Pulmonary artery endothelial cell (primary cell): ENCODE measurements at regions not wholly inside any gene's neighbourhood (a gene's known extent, or its start where the extent isn't known, plus 50 kb on each side); places are given as distances from the start of the nearest gene placed in this dataset.

ENCODE experiments used
- DNase-seq: peaks from one replicate; pipeline ENCODE4 v3.0.0-alpha.2; 2011; ENCODE audit warnings: low read depth, low spot score

DNA sequence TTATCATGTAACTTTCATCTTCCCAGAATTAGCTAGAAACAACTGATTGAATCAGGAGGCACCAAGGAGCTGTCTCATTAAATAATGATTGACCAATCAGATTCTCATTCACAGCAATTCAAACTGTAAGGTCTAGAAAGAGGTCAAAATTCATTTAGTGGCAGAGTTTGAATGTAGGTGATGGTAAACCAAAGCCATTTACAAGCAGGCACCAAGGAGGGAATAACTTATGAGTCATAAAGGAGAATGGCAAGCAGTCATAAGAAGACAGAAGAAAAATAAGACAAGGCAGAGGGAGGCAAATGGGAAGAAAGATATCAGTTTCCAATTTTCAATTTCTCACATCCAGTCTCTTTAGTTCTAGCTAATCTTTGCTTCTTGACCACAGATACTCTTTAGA, 52.9 kb upstream of the DEFB112 start:
- no peak for DNase-seq

- DNase-seq: no peak
Measured at GRCh38 chr6:50110587-50110986, 60.9 kb upstream of the DEFB112 start.

DNA sequence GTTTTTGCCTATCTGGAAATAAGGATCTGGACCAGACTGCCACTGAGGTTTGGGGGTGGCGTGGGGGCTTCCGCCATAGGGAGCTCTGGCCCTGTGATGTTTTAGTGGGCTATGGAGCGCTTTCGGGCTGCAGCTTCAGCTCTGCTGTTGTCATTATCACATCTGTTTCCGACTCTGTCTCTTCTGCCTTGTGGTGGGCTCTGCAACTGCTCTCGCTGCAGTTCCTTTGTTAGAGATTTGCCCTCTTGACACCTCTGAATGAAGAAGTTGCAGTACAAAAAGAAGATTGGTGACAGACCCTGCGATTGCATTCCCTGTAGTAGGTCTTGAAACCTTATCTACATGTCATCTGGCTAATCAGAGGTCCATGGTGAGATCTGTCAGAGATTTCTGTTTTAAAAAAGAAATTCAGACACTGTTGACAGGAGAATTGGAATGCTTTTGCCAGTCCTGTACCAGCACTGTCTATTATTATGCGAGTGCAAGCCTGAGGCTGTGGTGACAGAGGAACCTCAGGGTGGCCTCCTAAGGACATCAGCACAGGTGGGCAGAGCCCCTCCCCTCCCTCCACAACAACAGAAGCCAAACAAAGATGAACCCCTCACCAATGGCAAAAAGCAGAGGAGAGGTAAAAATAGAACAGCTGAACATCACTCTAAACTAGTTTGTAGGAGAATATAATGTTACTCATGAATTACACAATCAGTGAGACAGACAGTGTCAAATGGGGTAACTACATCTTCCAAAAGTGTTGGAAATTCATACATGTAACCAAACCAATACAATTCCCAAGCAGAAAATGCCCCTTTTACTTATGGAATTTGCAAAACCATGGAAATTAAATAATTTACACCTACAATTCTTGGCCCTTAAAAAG, 63.5 kb upstream of the DEFB112 start:
- DNase-seq: no peak

- DNase-seq: no peak
Measured at GRCh38 chr6:50116390-50116789, 66.7 kb upstream of the DEFB112 start.

GRCh38 chr6:50116797-50117542, 67.2 kb upstream of the DEFB112 start:
- no peak for DNase-seq

DNA sequence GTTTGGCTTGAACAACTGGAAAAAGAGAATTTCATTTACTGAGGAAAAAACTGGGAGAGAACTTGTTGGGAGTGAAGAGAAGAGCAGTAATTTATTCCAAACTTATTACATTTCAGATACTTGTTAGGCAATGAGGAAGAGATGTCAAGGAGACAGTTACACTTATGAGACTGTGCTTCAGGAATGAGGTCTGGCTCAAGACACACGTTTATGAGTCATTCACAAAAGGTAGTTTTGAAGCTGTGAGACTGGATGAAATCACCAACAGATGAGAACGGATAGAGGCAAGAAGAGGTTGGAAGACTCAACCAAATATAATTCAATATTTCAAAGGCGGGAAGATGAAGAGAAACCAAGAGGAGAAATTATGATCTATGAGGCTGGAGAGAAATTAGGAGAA, 70.6 kb upstream of the DEFB112 start:
- no peak for DNase-seq

GRCh38 chr6:50123688-50124087, 74.0 kb upstream of the DEFB112 start:
- DNase-seq: no peak

- no peak for DNase-seq
Measured at GRCh38 chr6:50124572-50124971, 74.8 kb upstream of the DEFB112 start.

DNA sequence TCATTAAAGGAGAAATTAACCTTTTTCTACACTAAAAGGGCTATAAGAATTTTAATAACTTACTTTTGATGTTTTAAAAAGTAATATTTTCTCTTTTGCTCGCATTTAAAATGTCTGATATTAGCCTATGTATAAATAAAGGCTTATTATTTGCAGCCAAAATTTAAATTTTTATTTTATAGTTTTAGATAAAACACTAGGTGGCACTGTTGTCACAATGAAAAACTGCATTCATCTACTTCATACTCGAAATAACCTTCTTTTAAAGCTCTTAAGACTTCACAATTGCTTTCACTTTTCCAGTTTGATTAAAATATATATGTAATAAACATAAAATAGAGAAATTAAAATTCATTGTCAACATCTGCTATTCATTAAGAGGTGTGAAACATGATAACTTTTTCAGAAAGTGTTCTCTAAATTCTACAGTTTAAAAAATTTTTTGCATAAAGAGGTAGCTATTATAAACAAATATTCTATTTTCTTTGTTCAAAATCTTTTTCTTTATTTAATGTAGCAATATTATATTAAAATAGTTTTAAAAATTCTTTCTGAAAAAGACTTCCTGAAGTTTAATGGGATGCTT, 78.8 kb upstream of the DEFB112 start:
- DNase-seq: no peak

- no peak for DNase-seq
Measured at GRCh38 chr6:50135968-50136367, 86.2 kb upstream of the DEFB112 start.

GRCh38 chr6:50141100-50141499, 91.4 kb upstream of the DEFB112 start:
- DNase-seq: no peak

- no peak for DNase-seq
Measured at GRCh38 chr6:50143011-50143719, 93.4 kb upstream of the DEFB112 start.

DNA sequence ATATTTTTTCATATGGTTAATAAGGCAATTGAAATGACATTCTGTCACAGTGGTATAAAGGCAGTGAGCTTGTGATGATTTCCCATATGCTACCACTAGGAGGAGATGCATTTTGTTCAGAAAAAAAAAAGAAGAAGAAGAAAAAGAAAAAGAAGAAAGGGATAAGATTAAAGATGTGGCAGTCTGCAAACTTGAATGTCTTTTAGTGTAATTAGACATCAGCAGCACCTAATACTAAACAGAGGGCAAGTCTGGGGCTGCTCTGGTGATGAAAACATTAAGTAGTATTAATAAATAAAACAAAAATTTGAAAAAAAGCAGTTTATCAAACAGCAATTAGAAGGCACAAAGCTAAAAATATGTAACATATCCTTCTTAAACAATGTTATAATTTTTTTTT, 95.4 kb upstream of the DEFB112 start:
- no peak for DNase-seq

DNA sequence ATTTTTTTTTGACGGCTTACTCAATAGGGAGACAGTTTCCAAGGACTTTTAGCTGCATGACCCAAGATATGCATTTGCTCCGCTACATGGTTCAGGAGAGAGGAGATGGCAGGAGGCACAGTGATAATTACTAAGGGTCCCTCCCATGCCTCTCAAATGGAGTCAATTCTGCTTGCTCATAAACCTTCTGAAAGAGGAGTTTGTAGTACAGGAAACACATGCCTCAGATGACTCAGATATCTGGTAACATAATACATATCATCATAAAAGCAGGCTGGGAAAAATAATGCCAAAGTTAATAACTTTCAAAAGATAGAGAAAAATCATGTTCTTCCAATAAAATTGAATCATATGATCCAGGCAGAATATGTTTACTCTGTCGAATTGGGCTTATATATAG, 97.6 kb upstream of the DEFB112 start:
- DNase-seq: no peak

DNA sequence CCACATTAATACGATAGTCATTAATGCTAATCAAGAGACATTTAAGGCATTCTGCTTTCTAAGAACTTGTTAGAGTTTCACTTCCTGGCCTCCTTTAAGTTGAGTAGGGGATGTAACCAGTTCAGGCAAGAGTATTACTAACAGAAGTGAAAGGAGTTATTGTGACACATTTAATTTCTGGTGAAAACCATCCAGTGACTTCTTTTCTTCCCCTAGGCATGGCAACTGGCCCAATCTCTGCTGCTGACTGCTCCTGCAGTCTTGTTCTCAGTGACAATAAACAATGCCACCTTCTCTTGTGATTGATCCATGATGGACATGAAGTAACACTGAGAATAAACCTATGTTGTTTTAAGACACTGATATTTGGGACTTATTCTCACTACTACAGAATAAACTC, 130.9 kb upstream of the DEFB112 start:
- no peak for DNase-seq

DNA sequence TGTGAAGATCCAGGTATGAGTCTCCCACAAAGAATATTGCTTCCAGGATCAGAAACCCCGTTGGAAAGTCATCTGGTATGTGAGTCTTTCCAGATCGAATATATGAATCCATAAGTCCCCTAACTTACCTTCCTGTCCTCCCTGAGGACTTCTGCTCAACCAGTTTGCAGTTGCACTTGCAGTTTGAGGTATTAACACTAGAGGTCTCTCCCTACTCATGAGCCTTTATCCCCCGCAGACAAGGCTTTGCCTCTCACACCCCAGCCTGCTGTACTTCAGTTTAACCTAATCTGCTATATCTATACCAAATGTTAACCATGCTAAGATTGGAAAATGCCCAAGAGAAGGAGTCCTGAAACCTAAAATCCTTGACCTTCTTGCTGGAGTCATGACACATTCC, 135.3 kb upstream of the DEFB112 start:
- DNase-seq: no peak

GRCh38 chr6:50187351-50187921, 137.7 kb upstream of the DEFB112 start:
- DNase-seq: no peak

GRCh38 chr6:50198245-50198644, 148.5 kb upstream of the DEFB112 start:
- DNase-seq: no peak

DNA sequence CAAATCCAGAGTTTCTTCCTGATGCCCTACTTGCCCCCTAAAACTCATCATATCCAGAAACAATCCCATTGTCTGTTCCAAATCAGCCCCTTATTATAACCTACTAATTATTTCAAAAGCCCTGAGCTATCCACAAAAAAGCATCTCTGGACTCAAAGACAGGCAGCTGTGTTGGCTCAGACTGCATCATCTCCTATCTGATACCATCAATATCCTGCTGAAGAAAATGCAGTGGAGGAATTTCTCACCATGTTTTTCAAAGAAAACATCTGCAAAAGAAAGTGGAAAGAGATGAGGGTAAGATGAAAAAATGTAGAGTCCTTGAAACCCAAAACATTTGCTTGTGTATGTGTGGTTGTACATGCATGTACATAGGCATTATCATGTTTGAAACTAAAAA, 153.0 kb upstream of the DEFB112 start:
- no peak for DNase-seq

DNA sequence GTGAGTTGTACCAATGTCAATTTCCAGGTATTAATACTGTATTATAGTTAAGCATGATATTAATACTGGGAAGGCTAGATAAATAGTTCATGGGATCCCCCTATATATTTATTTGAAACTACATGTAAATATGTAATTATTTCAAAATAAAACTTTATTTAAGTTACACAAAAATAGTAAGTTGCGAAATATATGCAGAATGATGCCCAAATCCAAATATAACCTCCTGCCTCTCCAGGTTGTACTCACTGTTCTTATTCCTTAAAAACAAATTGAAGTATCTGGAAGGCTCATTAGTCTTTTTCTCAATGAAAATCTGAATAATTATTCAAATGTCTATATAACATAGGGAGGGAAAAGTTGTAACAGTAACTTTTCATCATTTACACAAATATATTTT, 161.9 kb upstream of the DEFB112 start:
- no peak for DNase-seq

- no peak for DNase-seq
Measured at GRCh38 chr6:50213146-50213545, 163.4 kb upstream of the DEFB112 start.

GRCh38 chr6:50214937-50215336, 165.2 kb upstream of the DEFB112 start:
- DNase-seq: no peak
